HEK293T (cell line): ENCODE measurements at regions not wholly inside any gene's neighbourhood (a gene's known extent, or its start where the extent isn't known, plus 50 kb on each side); places are given as distances from the start of the nearest gene placed in this dataset.

Experiments
- CTCF ChIA-PET: fragments of 350-600 bp; formaldehyde crosslinking; extraction: SDS; loops from one replicate; lab custom pipeline; 2021; ENCODE audit warnings: antibody characterized with exemption, inconsistent platforms; lab: Yijun Ruan, JAX
- POLR2A ChIA-PET: fragments of 350-600 bp; formaldehyde crosslinking; extraction: SDS; loops from one replicate; lab custom pipeline; 2020; ENCODE audit warnings: antibody characterized with exemption, inconsistent platforms; lab: Yijun Ruan, JAX
- DNase-seq: peaks from one replicate; pipeline ENCODE4 v3.0.0; 2012; ENCODE audit warnings: mixed read lengths; ENCODE audit errors: extremely low spot score
- ARNT ChIP-seq: fragments of 450-650 bp; IDR thresholded peaks from 2 replicates; pipeline ENCODE4 v1.6.1; 2017; ENCODE audit warnings: mild to moderate bottlenecking
- BHLHE40 ChIP-seq: fragments of 450-650 bp; IDR thresholded peaks from 2 replicates; pipeline ENCODE4 v1.6.1; 2016; ENCODE audit warnings: mild to moderate bottlenecking, moderate library complexity, borderline replicate concordance
- CTBP1 ChIP-seq: fragments of 450-650 bp; IDR thresholded peaks from 2 replicates; pipeline ENCODE4 v1.6.1; 2016; ENCODE audit warnings: borderline replicate concordance
- ELF4 ChIP-seq: fragments of 450-650 bp; IDR thresholded peaks from 2 replicates; pipeline ENCODE4 v1.6.1; 2017; ENCODE audit warnings: antibody characterized with exemption
- FOXA1 ChIP-seq: fragments of 450-650 bp; IDR thresholded peaks from 2 replicates; pipeline ENCODE4 v1.6.1; 2016; ENCODE audit warnings: mild to moderate bottlenecking
- FOXK2 ChIP-seq: fragments of 450-650 bp; IDR thresholded peaks from 2 replicates; pipeline ENCODE4 v1.6.1; 2016; ENCODE audit warnings: mild to moderate bottlenecking
- FOXM1 ChIP-seq: fragments of 450-650 bp; IDR thresholded peaks from 2 replicates; pipeline ENCODE4 v1.6.1; 2017; ENCODE audit warnings: mild to moderate bottlenecking, borderline replicate concordance
- HDGF ChIP-seq: fragments of 450-650 bp; IDR thresholded peaks from 2 replicates; pipeline ENCODE4 v1.6.1; 2017; ENCODE audit warnings: antibody characterized with exemption, borderline replicate concordance
- L3MBTL2 ChIP-seq: fragments of 450-650 bp; conservative IDR thresholded peaks from 2 replicates; pipeline ENCODE4 v1.6.1; 2016; ENCODE audit warnings: mild to moderate bottlenecking
- LEF1 ChIP-seq: fragments of 450-650 bp; IDR thresholded peaks from 2 replicates; pipeline ENCODE4 v1.6.1; 2017; ENCODE audit warnings: mild to moderate bottlenecking, borderline replicate concordance
- NFRKB ChIP-seq: fragments of 450-650 bp; IDR thresholded peaks from 2 replicates; pipeline ENCODE4 v1.6.1; 2016; ENCODE audit warnings: mild to moderate bottlenecking, moderate library complexity
- SP1 ChIP-seq: fragments of 450-650 bp; IDR thresholded peaks from 2 replicates; pipeline ENCODE4 v1.6.1; 2017
- SUZ12 ChIP-seq: fragments of 450-650 bp; IDR thresholded peaks from 2 replicates; pipeline ENCODE4 v1.6.1; 2016; ENCODE audit warnings: mild to moderate bottlenecking
- TARDBP ChIP-seq: fragments of 450-650 bp; IDR thresholded peaks from 2 replicates; pipeline ENCODE4 v1.6.1; 2016
- ZNF384 ChIP-seq: fragments of 450-650 bp; IDR thresholded peaks from 2 replicates; pipeline ENCODE4 v1.6.1; 2016
- TF ChIP-seq, protein P1 (sequence below): fragments of 450-650 bp; IDR thresholded peaks from 2 replicates; pipeline ENCODE4 v1.6.1; 2016

DNA sequence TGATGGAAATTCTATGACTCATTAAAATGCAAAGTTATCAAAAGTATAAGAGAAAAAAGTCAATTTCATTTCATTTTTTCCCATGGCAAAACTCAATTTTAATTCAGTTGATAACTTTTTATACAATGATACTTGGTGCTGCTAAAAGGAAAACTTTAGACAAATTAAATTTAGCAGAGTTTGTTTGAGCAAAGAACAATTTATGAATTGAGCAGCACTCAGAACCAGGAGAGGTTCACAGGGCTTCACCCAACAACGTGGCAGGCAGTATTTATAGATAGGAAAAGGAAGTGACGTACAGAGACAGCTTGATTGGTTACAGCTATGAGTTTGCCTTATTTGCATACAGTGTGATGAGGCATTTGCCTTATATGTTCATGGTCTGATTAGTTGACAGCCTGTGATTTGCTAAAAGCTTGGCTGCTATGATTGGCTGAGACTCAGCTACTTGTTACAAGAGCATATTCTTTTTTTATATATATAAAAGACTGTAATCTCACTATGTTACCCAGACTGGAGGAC, 157.2 kb upstream of the CELF2 start:
- TF ChIP-seq L3MBTL2 = no peak
- TF ChIP-seq FOXM1 = no peak
- no peak for TF ChIP-seq LEF1
- TF ChIP-seq ZNF384 = no peak
- TF ChIP-seq FOXA1 = no peak
- TF ChIP-seq FOXK2 = no peak
- no peak for TF ChIP-seq NFRKB
- TF ChIP-seq ARNT = no peak
- no peak for TF ChIP-seq HDGF
- TF ChIP-seq BHLHE40 = no peak
- no peak for TF ChIP-seq TARDBP
- TF ChIP-seq SUZ12 = no peak
- no peak for TF ChIP-seq CTBP1
- TF ChIP-seq, protein P1, sequence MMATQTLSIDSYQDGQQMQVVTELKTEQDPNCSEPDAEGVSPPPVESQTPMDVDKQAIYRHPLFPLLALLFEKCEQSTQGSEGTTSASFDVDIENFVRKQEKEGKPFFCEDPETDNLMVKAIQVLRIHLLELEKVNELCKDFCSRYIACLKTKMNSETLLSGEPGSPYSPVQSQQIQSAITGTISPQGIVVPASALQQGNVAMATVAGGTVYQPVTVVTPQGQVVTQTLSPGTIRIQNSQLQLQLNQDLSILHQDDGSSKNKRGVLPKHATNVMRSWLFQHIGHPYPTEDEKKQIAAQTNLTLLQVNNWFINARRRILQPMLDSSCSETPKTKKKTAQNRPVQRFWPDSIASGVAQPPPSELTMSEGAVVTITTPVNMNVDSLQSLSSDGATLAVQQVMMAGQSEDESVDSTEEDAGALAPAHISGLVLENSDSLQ = no peak
- TF ChIP-seq ELF4 = no peak
- no peak for TF ChIP-seq SP1
- DNase-seq = no peak
- POLR2A ChIA-PET = no interaction called here
- CTCF ChIA-PET = no interaction called here

DNA sequence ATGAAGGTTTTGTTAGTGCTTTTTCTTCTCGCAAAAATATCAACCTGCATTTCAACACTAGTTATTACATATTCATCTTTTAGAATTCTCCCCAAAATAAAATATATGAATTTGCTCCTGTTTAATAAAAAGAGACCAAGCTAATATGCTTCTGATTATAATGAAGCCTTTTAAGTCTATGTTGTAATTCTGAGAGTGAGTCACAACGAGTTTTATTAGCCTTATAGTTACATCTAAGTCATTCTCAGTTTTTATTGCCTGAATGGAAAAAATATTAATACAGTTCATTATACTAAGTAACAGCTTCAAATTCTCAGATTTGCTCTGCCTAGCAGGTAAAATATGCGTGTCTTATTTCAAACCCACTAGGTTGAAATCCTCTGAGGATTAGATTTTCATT, 152.4 kb upstream of the CELF2 start:
- ChIA-PET POLR2A (no interaction called here), CTCF (no interaction called here)
- TF ChIP-seq FOXM1 (no peak), ZNF384 (no peak), ELF4 (no peak), FOXA1 (no peak), CTBP1 (no peak), NFRKB (no peak), SUZ12 (no peak), TARDBP (no peak), FOXK2 (no peak), HDGF (no peak), LEF1 (no peak), L3MBTL2 (no peak), SP1 (no peak), BHLHE40 (no peak), ARNT (no peak)
- TF ChIP-seq, protein P1 = no peak
- no peak for DNase-seq

DNA sequence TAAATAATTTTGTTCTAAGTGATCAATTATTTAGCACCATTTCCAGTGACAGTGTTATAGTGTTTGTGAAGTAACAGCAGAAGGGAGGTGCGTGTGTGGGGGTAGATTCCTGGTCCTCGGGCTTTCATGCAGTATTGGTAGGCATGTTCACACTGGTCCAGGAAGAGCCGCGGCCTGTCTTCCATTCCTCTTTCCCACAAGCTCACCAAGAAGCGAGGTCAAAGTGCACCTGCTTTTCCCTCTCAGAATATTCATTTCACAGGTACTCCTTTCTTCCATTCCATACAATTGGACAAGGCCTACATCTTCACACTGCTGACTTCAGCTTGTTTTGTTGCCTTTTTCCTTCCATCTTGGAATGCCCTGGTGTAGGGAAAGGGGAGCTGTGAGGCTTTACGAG, 151.8 kb upstream of the CELF2 start:
- TF ChIP-seq CTBP1 = no peak
- TF ChIP-seq NFRKB = no peak
- no peak for TF ChIP-seq TARDBP
- TF ChIP-seq HDGF = no peak
- no peak for TF ChIP-seq FOXM1
- TF ChIP-seq ZNF384 = no peak
- no peak for TF ChIP-seq BHLHE40
- ChIA-PET CTCF (interaction anchor here (0.6 kb wide), 1 partner anchor 41 kb away, joined by 4 read pairs; no protein-coding TSS in a partner anchor), POLR2A (no interaction called here)
- DNase-seq = no peak

DNA sequence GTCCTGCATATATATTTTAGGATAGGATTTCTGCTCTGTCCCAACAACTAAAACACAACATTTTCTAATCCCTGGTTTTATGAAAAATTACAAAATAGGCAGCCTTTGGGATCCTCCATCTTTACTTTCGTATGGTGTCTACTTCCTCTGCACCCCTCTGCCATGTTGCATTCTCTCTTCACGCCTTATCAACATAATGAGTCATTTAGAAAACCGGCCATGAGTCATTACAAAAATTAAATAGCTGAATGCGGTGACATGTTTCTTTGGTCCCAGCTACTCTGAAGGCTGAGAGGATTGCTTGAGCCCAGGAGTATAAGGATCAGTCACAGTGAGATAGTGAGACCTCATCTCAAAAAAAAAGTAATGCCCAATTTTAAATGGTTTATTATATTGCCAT, 148.1 kb upstream of the CELF2 start:
- ChIA-PET CTCF (no interaction called here), POLR2A (no interaction called here)
- DNase-seq = no peak
- TF ChIP-seq ELF4 (no peak), HDGF (no peak), BHLHE40 (no peak), FOXM1 (no peak)

DNA sequence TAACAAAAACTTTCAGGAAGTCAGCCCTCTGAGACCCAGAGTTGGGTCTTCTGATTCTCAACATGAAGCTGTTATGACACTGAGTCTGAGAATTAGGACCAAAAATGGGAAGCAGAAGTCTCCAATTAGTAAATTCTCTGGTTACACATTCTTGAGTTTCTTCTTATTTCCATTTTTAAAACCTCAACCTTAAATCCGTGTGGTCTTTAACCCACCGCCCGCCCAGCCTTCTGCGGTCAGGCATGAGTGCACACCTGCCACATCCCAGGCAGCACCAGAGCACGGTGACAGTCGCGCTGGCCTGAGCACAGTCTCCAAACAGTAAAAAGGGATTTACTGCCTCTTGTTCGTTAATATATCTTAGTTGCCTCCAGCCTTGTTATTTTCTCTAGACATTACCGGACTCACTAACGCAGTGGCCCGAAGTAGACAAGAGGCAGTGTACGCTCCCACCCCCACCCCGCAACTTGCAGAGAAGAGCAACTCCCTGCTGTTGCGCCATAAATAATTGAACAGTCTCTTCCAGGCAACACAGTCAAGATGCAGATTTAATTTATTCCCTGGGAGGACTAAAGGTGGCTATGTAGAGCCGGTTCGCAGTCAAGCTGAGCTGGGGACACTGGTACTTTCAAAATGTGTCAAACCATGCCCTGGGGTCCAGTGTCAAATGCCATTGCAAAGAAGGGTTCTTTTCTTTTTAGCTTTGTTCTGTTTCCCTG, 147.0 kb upstream of the CELF2 start:
- ChIA-PET CTCF (no interaction called here), POLR2A (no interaction called here)

DNA sequence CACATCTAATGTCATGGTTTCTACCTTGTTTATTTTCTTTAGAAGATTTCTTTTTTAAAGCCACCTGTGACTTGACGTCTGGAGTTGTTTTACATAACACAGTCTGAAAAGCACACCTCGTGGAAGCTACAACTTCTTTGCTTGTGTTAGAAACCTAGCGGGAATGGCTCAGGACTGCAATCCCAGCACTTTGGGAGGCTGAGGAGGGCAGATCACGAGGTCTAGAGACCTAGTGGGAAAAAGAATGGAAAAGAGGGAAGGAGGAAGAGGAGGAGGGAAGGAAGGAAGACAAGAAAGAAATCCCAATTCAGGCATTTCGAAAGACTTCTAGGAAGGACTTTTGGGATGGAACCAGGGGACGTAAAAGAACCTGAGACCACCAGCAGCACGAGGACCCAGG, 146.3 kb upstream of the CELF2 start:
- ChIA-PET POLR2A (no interaction called here), CTCF (no interaction called here)
- no peak for TF ChIP-seq ELF4
- TF ChIP-seq NFRKB = no peak
- TF ChIP-seq BHLHE40 = no peak
- no peak for TF ChIP-seq CTBP1
- no peak for TF ChIP-seq HDGF
- no peak for TF ChIP-seq SP1
- TF ChIP-seq FOXM1 = no peak
- no peak for TF ChIP-seq L3MBTL2
- TF ChIP-seq, protein P1 = no peak
- no peak for TF ChIP-seq SUZ12
- DNase-seq = no peak

More for the DNA sequence above, 147.0 kb upstream of the CELF2 start:
- no peak for TF ChIP-seq ELF4
- TF ChIP-seq HDGF = no peak
- TF ChIP-seq CTBP1 = no peak
- no peak for TF ChIP-seq SUZ12
- no peak for TF ChIP-seq BHLHE40
- TF ChIP-seq FOXM1 = no peak
- TF ChIP-seq FOXK2 = no peak
- no peak for TF ChIP-seq L3MBTL2
- peak; percentile 12 for DNase-seq
